ENCODE measurements at regions not wholly inside any gene's neighbourhood (a gene's known extent, or its start where the extent isn't known, plus 50 kb on each side); places are given as distances from the start of the nearest gene placed in this dataset.
A peak's percentile ranks its signal among the peaks of the same experiment; 100 is the strongest.
"Not testable (repeated sequence)": the region's sequence is repeated elsewhere in the genome, so short reads cannot be mapped to it uniquely, and the experiment has no call there.

DNA sequence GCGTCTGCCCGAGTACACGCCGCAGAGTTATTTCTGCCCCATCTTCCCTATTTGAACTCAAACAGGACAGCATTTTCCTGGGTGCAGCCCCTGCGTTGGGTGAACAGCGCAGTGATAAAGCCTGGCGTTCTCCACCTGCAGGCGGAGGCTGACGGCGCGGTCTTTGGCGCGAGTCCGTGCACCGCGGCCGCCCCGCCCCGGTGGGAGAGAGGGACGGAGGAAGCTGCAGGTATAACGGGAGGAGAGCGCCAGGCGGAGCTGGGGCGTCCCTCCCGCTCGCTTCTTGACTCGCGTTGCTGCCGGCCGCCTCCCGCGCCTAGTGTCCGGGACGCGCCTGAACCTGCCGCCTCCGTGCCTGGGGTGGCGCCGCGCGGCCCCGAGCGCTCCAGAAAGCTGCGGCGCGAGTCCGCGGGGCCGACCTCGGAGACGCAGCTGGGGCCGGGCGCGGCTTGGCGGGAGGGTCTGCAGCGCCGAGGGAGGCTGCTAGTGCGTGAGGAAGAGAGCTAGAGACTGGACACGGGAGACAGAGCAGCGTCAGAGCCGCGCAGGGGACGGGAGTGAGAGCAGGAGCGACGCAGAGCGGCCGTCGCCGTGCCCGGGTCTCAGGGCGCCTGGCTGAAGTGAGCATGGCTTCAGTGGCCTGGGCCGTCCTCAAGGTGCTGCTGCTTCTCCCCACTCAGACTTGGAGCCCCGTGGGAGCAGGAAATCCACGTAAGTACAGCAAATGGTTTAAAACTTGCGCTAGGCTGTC, 140.7 kb downstream of the SPATA31A7 start:
- intact Hi-C loops (cut with DNase I); ATAC-seq: not testable (repeated sequence)
- peak; percentile 69 for DNase-seq (ENCODE audit: missing footprints)

DNA sequence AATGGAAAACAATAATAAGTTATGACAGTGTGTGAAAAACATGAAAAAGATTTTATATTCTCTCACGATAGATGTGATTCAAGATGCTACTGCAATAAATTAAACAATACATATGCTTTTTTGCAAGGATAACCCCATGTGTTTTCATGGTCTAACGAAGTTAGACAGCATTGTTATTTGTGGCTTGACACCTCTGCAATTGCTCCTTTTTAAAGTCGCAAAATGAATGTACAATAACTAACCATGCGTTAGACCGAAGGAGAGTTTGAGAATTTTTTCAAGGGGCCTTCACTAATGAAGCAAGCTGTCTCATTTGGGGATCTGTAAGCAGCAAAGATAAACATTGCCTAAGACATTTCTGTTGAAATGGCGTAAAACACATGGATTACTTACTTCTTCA, 167.1 kb downstream of the SPATA31A7 start:
- intact Hi-C loops (cut with DNase I); ATAC-seq: not testable (repeated sequence)

DNA sequence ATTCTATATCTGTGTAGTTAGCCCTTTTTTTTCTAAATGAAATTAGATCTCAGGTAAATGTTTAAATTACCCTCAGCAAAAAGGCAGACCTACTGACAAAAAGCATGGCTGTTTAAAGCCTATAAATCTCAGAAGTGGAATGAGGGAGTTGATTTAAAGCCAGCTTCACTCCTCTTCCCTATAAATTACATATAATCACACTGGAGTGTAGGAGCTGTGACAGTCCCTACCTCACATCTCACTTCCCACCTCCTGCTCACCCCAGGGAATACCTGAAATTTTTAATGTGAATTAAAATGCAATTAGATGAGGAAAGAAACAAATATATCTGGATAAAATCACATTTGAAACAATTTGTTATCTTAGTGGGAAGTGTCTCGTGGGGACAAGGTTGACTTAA, 184.6 kb downstream of the SPATA31A7 start:
- intact Hi-C loops (cut with DNase I); ATAC-seq; DNase-seq (ENCODE audit: missing footprints): not testable (repeated sequence)

More for the DNA sequence above, 167.1 kb downstream of the SPATA31A7 start:
- DNase-seq (ENCODE audit: missing footprints) = not testable (repeated sequence)

DNA sequence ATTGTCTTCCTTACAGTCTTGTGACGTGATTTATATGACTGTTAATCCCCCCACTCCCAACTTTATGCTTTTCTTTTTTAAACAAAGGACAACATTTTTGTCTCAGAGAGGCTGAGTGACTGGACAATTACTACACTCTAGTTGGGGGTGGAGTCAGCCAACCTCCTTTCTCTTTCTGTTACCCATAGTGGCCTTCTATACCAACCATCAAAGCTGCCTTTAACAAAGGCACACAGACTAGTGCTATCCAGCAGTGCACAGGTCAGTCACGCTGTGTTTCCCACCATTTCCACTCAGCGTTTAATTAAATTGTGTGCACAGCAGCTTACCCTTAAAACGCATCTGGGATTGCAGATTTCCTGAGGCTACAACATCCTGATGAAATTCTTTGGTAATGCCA, 186.3 kb downstream of the SPATA31A7 start:
- DNase-seq (ENCODE audit: missing footprints); ATAC-seq; intact Hi-C loops (cut with DNase I): not testable (repeated sequence)

DNA sequence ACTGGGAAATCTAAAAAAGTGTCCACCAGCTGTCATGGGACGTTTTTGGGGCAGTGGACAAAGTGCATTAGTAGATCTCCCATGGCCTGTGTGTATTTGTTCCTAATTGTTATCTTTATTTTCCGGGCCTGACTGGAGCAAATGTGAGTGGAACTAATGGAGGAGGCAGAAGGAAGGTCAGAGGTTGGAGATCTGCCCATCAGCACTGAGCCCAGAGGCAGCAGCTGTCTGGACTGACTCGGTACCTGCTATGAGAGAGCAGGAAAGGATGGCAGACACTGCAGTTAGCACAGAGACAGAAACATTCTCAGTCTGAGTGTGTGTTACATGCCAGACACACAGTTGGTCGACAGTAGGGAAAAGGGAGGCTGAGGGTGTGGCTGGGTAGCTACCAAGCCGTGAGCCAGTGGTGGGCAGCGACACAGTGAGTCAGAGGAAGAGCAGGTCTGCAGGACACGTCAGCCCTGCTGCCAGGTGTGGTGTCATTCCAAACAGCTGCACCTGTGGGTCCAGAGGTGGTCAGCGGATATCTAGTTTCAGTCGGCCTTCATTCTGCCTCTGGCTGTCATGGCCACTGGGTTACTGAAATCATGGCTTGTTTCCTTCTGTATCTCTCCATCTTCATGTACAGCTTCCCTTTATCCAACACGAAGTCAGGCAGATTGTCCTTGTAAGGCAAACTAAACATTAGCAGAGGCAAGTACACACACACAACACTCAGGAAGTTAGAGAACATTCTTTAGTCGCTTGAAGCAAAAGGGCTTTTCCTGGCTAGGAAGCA, 196.4 kb downstream of the SPATA31A7 start:
- DNase-seq (ENCODE audit: missing footprints); intact Hi-C loops (cut with DNase I): not testable (repeated sequence)
- peak; percentile 34 for ATAC-seq

DNA sequence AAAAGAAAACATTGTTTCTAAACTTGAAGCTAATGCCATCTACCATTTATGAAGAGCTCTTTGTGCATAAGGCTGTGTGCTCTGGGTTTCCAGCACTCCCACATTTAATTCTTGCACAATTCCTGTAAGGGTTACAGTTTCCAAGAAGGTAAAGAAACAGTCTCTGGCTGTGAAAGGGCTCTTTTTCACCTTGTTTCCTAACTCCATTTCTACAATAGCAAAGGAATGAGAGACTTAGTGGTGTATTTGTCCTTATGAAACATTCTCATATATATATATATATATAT, 196.9 kb downstream of the SPATA31A7 start:
- intact Hi-C loops (cut with DNase I); DNase-seq (ENCODE audit: missing footprints); ATAC-seq: not testable (repeated sequence)

DNA sequence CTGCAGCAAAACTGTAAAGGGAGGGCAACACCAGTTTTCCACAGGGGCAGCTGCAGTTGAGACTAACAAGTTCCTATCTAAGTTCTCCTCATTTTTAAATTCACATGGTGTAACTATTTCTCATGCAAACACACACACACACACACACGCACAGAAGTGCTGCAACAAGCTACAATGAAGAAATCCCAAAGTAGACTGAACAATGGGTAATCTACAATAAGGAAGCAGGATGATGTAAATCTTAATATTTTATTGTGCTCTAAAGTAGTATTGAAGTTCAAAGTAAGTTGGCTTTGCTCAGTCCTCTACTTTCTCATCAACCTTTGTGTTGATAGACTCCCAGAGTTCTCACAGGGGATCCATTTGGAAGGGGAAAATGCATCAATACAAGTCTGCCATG, 212.9 kb downstream of the SPATA31A7 start:
- ATAC-seq; intact Hi-C loops (cut with DNase I); DNase-seq (ENCODE audit: missing footprints): not testable (repeated sequence)

DNA sequence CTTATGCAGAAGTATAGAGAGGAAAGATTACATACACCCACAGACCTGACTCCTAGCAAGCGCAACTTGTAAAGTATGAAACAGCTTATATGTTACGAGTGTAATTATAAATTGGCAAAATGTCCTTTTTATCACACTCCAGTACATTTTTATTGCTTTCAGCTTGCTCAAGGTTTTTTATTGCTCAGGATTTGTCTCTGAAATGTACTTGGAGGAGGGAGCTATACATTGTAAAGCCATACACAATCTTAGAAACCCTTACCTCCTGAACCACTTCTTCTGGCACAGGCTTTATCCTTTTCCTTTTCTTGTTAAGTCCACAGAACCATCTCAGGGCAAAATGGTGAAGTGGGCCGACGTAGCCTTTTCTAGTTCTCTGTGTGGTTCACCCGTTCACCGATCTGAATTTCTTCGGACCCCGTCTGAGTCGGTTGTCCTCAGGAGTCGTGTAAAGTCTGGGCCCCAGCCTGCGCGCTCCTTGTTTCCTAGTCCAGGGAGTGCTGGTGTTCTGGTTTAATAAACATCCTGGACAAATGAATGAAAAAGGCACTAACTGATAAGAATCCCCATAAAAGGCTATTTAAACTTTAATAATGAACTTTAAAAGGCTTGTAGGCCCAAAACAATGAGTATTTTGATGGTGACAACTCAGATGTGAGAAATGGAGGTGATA, 222.2 kb downstream of the SPATA31A7 start:
- ATAC-seq; intact Hi-C loops (cut with DNase I): not testable (repeated sequence)
- DNase-seq (ENCODE audit: missing footprints) = peak; percentile 11

DNA sequence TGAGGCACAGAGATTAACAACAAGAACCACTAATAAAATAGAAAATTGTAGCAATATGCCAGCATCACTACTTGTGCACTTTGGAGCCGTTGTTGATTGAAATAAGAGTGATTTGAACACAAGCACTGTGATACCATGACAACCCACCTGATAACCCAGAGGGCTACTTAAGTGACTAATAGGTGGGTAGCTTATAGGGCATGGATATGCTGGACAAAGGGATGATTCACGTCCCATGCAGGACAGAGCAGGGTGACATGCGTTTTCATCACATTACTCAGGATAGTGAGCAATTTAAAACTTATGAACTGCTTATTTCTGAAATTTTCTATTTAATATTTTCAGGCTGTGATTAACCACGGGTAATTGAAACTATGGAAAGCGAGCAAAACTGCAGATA, 222.9 kb downstream of the SPATA31A7 start:
- ATAC-seq; intact Hi-C loops (cut with DNase I); DNase-seq (ENCODE audit: missing footprints): not testable (repeated sequence)

DNA sequence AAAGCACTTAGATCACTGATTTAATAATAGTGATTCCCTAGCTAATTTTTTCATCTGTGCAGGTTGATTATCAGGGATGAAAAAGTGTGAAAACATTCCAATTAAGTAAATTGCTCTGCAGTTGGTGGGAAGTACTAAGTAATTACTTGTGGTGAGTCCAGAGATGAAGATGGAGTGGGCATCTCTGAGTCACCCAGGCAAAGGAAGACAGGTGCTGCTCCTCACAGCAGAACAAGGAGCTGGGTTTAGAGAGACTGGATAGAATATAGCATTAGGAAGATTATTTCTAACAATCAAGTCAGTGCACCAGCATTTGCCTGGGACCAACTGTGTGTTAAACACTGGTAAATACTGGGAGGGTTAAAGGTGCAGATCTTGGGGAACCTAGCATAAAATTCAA, 228.3 kb downstream of the SPATA31A7 start:
- DNase-seq (ENCODE audit: missing footprints); intact Hi-C loops (cut with DNase I); ATAC-seq: not testable (repeated sequence)

DNA sequence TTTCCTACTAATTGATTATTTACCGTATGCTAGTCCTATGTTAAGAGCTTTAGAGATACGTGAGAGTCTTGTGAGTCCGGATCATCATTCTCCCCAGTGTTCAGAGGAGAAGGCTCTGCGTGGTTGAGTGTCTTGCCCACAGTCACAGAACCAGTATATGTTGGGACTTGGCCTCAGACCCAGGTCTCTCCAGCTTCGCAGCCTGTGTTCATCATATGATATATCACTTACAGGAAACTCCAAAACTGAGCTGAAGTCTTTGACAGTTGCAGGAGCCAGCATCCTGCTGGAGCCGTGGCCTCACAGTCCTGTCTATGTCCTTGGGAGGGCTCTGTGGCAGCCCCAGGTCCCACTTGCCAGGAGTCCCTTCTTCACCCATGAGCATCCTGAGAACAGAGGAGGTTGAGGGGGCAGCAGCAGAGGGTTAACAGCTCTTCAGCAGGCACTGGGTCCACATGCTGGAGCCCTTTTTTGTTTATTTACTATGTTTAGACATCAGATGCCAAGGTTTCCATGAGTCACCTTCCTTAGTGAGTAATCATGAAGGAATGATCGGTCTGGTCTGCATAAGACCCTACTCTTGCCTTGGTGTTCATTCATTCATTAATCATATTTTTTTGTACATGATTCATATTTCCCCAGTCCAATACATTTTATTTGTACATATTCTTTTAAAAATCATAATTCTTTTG, 230.6 kb downstream of the SPATA31A7 start:
- DNase-seq (ENCODE audit: missing footprints); ATAC-seq; intact Hi-C loops (cut with DNase I): not testable (repeated sequence)

DNA sequence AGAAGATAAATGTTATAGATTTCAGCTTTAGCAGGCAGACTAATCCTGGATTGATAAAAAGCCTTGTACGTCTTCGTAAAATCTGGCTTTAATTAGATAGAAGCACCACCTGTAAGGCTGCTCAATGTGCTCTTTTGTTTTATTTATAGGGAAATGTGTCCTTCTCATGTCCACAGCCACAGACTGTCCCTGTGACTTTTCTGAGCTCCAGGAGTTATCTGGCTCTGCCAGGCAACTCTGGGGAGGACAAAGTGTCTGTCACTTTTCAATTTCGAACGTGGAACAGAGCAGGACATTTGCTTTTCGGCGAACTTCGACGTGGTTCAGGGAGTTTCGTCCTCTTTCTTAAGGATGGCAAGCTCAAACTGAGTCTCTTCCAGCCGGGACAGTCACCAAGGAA, 257.4 kb downstream of the SPATA31A7 start:
- ATAC-seq = peak; percentile 57
- intact Hi-C loops (cut with DNase I); DNase-seq (ENCODE audit: missing footprints): not testable (repeated sequence)

DNA sequence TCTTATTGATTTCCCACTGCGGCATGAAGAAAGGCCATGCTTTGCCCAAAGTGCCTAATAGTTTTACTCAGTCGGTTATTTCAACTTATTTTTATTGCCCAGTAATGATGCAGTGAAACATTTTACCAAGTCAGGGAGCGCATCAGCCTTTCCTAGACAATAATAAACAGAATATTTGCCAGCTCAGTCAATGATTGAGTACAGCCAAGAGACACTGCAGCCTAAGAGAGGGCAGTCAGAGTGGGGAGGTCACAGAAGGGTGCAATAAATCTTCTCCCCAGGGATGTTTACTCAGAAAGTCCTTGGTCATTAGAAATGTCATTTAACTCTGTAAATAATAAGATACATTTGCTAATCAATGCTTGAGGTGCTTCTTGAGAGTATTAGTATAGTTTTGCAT, 271.0 kb downstream of the SPATA31A7 start:
- intact Hi-C loops (cut with DNase I); DNase-seq (ENCODE audit: missing footprints); ATAC-seq: not testable (repeated sequence)
